Neuronal stem cell (in vitro differentiated cells): ENCODE measurements at regions not wholly inside any gene's neighbourhood (a gene's known extent, or its start where the extent isn't known, plus 50 kb on each side); places are given as distances from the start of the nearest gene placed in this dataset.
"Not testable (repeated sequence)": the region's sequence is repeated elsewhere in the genome, so short reads cannot be mapped to it uniquely, and the experiment has no call there.

Source experiments
- DNase-seq: peaks from one replicate; pipeline ENCODE4 v3.0.0-alpha.2; 2013; ENCODE audit warnings: low spot score
- H2AFZ ChIP-seq: one replicate; pipeline ENCODE4 v1.6.1; 2013; ENCODE audit warnings: mild to moderate bottlenecking, low read length, inconsistent platforms
- H2AK5ac ChIP-seq: 2 replicates; pipeline ENCODE4 v1.6.1; 2013; ENCODE audit warnings: low read depth, mild to moderate bottlenecking, inconsistent platforms, low read length, moderate library complexity, mixed read lengths
- H2BK120ac ChIP-seq: 2 replicates; pipeline ENCODE4 v1.6.1; 2013; ENCODE audit warnings: low read depth, mild to moderate bottlenecking, inconsistent platforms, low read length, moderate library complexity, mixed read lengths
- H2BK12ac ChIP-seq: one replicate; pipeline ENCODE4 v1.6.1; 2013; ENCODE audit warnings: low read length, inconsistent platforms
- H2BK15ac ChIP-seq: 2 replicates; pipeline ENCODE4 v1.6.1; 2013; ENCODE audit warnings: mild to moderate bottlenecking, low read length, inconsistent platforms, mixed read lengths
- H2BK5ac ChIP-seq: one replicate; pipeline ENCODE4 v1.6.1; 2013; ENCODE audit warnings: inconsistent platforms, mild to moderate bottlenecking, low read length, moderate library complexity
- H3K14ac ChIP-seq: one replicate; pipeline ENCODE4 v1.6.1; 2013; ENCODE audit warnings: low read length, inconsistent platforms
- H3K18ac ChIP-seq: 2 replicates; pipeline ENCODE4 v1.6.1; 2013; ENCODE audit warnings: low read length, inconsistent platforms
- H3K23ac ChIP-seq: 2 replicates; pipeline ENCODE4 v1.6.1; 2013; ENCODE audit warnings: low read depth, mild to moderate bottlenecking, mixed read lengths, low read length, inconsistent platforms; ENCODE audit not compliant: poor library complexity
- H3K27ac ChIP-seq: replicated peaks from 3 replicates; pipeline ENCODE4 v1.5.1; 2013; ENCODE audit warnings: low read length, inconsistent platforms
- H3K27me3 ChIP-seq, 3 experiments: 2 replicates each; pipeline ENCODE4 v1.6.1; 2013; ENCODE audit warnings: low read length in 3 of 3, mild to moderate bottlenecking in 2 of 3, inconsistent platforms in 1 of 3, low read depth in 1 of 3, mixed read lengths in 1 of 3, moderate library complexity in 1 of 3; ENCODE audit not compliant: control insufficient read depth in 3 of 3, insufficient read depth in 3 of 3
- H3K36me3 ChIP-seq, 2 donors: replicated peaks in 1 of 2; 2 replicates each; pipeline ENCODE4 v1.6.1; 2013; ENCODE audit warnings: low read length in 2 of 2; ENCODE audit not compliant: control insufficient read depth in 2 of 2, insufficient read depth in 2 of 2
- H3K4ac ChIP-seq: 2 replicates; pipeline ENCODE4 v1.6.1; 2013; ENCODE audit warnings: inconsistent platforms, mild to moderate bottlenecking, low read length, moderate library complexity
- H3K4me1 ChIP-seq, 2 donors: 1 replicate in 1 of 2; 2 replicates in 1 of 2; pipeline ENCODE4 v1.6.1; 2013; ENCODE audit warnings: low read length in 2 of 2, low read depth in 1 of 2; ENCODE audit not compliant: control insufficient read depth in 2 of 2, insufficient read depth in 1 of 2
- H3K4me2 ChIP-seq: one replicate; pipeline ENCODE4 v1.6.1; 2013; ENCODE audit warnings: mild to moderate bottlenecking, low read length, inconsistent platforms; ENCODE audit not compliant: insufficient read depth, poor library complexity, severe bottlenecking
- H3K4me3 ChIP-seq, 2 donors: 2 replicates each; pipeline ENCODE4 v1.5.1; 2013; ENCODE audit warnings: low read length in 2 of 2, mild to moderate bottlenecking in 2 of 2, inconsistent platforms in 1 of 2, moderate library complexity in 1 of 2
- H3K79me1 ChIP-seq: one replicate; pipeline ENCODE4 v1.6.1; 2013; ENCODE audit warnings: low read depth, mild to moderate bottlenecking, inconsistent platforms, low read length, moderate library complexity
- H3K9ac ChIP-seq: one replicate; pipeline ENCODE4 v1.6.1; 2013; ENCODE audit warnings: mild to moderate bottlenecking, low read depth, low read length, inconsistent platforms; ENCODE audit not compliant: poor library complexity
- H3K9me3 ChIP-seq, 2 donors: replicated peaks in 1 of 2; 2 replicates each; pipeline versions ENCODE3 to v1.6.1; 2013; ENCODE audit warnings: low read length in 2 of 2, mild to moderate bottlenecking in 2 of 2, inconsistent platforms in 1 of 2, low read depth in 1 of 2, mixed read lengths in 1 of 2, moderate library complexity in 1 of 2; ENCODE audit not compliant: control insufficient read depth in 2 of 2, insufficient read depth in 1 of 2
- H4K8ac ChIP-seq: one replicate; pipeline ENCODE4 v1.6.1; 2013; ENCODE audit warnings: low read depth, mild to moderate bottlenecking, inconsistent platforms, low read length, moderate library complexity
- H4K91ac ChIP-seq: one replicate; pipeline ENCODE4 v1.6.1; 2013; ENCODE audit warnings: low read length, low read depth, mild to moderate bottlenecking, inconsistent platforms; ENCODE audit not compliant: poor library complexity
- WGBS, 2 donors: extraction: QIAGEN DNeasy Blood & Tissue Kit; methylation state at CpG; one replicate each; pipeline ENCODE4 v1.1.7; 2013; ENCODE audit warnings: missing lambda C conversion rate in 2 of 2, mixed read lengths in 1 of 2; ENCODE audit not compliant: insufficient read length in 2 of 2, insufficient replicate concordance in 1 of 2; ENCODE audit errors: extremely low coverage in 2 of 2; 5-methylcytosine and 5-hydroxymethylcytosine counted together

DNA sequence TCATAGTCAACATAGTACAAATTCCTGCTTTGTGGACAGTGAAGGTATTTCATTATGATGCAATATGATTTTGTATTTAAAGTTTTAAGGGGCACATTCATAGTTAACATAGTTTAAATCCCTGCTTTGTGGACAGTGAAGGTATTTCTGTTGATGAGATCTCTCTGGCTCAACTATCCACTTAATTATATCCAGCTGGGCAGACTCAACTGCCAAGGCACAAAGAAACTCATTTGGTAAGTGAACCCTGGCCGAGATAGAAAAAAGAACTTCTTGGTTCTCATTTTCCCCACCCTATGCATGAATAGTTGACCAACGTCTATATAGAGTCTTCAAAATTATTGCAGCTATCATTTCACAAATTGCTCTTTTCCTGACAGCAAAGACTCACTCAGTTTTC, 1194.6 kb downstream of the NCAM2 start:
- Histone ChIP-seq H3K23ac (no peak overlapping the region), H4K8ac (no peak overlapping the region)

DNA sequence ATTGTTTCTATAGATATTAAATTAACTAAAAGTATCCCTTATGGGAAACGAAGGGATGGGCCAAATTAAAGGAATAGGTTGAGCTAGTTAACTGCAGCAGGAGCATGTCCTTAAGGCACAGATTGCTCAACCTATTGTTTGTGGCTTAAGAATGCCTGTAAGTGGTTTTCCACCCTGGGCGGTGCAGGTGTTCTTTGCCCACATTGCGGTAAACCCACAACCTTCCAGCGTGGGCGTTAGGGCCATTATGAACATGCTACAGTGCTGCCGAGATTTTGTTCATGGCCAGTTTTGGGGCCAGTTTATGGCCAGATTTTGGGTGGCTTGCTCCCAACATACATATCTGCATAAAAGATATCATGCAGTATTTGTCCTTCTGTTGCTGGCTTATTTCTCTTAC, 1196.8 kb downstream of the NCAM2 start:
- no CpG with 5 or more reads among the region's 6 CpGs for WGBS, 2 donors

More for the DNA sequence above, 1194.6 kb downstream of the NCAM2 start:
- H3K4me2 ChIP-seq, result no peak overlapping the region
- H2BK5ac ChIP-seq, result no peak overlapping the region
- no peak overlapping the region for H2BK120ac ChIP-seq
- H3K79me1 ChIP-seq, result no peaks in the 10 kb centered on the region
- H2BK12ac ChIP-seq, result no peak overlapping the region
- H3K9me3 ChIP-seq, result no peaks in the 10 kb centered on the region
- no peaks in the 10 kb centered on the region for H3K27me3 ChIP-seq
- H3K14ac ChIP-seq, result no peak overlapping the region
- no peak overlapping the region for H3K18ac ChIP-seq
- no peak overlapping the region for H3K4ac ChIP-seq
- no peak for DNase-seq
- WGBS, 2 donors, result no CpG with 5 or more reads among the region's 2 CpGs
- no peak overlapping the region for H3K4me3 ChIP-seq
- H2AFZ ChIP-seq, result no peak overlapping the region
- H3K36me3 ChIP-seq, result no peaks in the 10 kb centered on the region
- H3K4me1 ChIP-seq, result no peaks in the 10 kb centered on the region
- no peak overlapping the region for H3K9ac ChIP-seq
- H3K27ac ChIP-seq, result no peak overlapping the region
- no peak overlapping the region for H4K91ac ChIP-seq
- H2BK15ac ChIP-seq, result no peak overlapping the region
- no peak overlapping the region for H2AK5ac ChIP-seq

DNA sequence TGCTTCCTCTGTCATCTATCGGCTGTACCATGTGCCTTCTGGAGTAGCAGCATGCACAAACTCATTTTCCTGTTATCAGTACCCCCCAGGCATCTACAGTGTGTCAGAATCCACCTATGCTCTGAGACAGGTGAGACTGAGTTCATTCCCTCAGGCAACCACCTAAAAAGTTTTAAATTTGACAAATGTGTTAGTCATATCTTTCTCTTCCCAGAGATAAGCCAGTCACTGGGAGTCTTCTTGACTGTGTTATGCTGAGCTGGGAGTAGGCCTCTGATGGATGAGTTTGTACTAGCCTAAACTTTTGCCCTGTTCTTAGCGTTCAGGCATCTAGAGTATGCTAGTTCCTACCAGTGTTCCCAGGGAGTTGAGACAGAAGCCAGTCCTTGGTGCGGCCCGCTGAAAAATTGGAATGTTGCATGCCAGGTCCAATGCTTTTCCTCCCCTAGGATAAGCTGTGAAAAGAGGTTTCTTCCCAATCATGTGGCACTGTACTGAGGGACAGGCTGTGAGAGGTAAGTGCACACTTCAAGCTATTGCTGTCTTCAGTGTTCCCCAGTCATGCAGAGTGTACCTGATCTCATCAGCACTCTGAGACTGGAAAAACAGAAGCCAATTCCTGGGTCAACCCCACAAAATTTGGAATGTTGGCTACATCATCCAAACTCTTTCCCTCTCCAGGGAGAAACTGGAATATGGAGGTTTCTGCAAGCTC, 1202.3 kb downstream of the NCAM2 start:
- Histone ChIP-seq H4K8ac (no peak overlapping the region), H3K9me3 (no peaks in the 10 kb centered on the region), H3K4me1 (no peaks in the 10 kb centered on the region), H2BK5ac (no peak overlapping the region), H3K36me3 (no peaks in the 10 kb centered on the region), H3K23ac (no peak overlapping the region), H2BK120ac (no peak overlapping the region), H3K4ac (no peak overlapping the region), H3K27me3 (no peaks in the 10 kb centered on the region), H3K4me2 (no peak overlapping the region), H4K91ac (no peak overlapping the region), H2AK5ac (no peak overlapping the region), H3K9ac (no peak overlapping the region), H3K27ac (no peak overlapping the region), H3K14ac (no peak overlapping the region), H2AFZ (no peak overlapping the region), H3K4me3 (no peak overlapping the region), H2BK15ac (no peak overlapping the region), H3K18ac (no peak overlapping the region), H3K79me1 (no peaks in the 10 kb centered on the region), H2BK12ac (no peak overlapping the region)
- no peak for DNase-seq
- WGBS, 2 donors, result no CpG with 5 or more reads among the region's 4 CpGs

More for the DNA sequence above, 1196.8 kb downstream of the NCAM2 start:
- not testable (repeated sequence) for H3K4me3 ChIP-seq, H3K4me2 ChIP-seq, H2BK15ac ChIP-seq, H3K14ac ChIP-seq, H2BK12ac ChIP-seq, H4K8ac ChIP-seq, H3K79me1 ChIP-seq, H3K27me3 ChIP-seq, H3K36me3 ChIP-seq, H2BK5ac ChIP-seq, DNase-seq, H4K91ac ChIP-seq, H2AK5ac ChIP-seq, H3K23ac ChIP-seq, H3K9ac ChIP-seq, H3K27ac ChIP-seq, H3K4ac ChIP-seq, H3K4me1 ChIP-seq, H3K18ac ChIP-seq, H2BK120ac ChIP-seq, H2AFZ ChIP-seq, H3K9me3 ChIP-seq

- H3K36me3 ChIP-seq, result no peaks in the 10 kb centered on the region
- no peak overlapping the region for H3K4ac ChIP-seq
- no peak overlapping the region for H2BK5ac ChIP-seq
- H3K27me3 ChIP-seq, result no peaks in the 10 kb centered on the region
- H2BK120ac ChIP-seq, result no peak overlapping the region
- no peak overlapping the region for H3K27ac ChIP-seq
- H2AFZ ChIP-seq, result no peak overlapping the region
- H3K9ac ChIP-seq, result no peak overlapping the region
- no peaks in the 10 kb centered on the region for H3K9me3 ChIP-seq
- H3K23ac ChIP-seq, result no peak overlapping the region
- WGBS, 2 donors, result no CpG with 5 or more reads among the region's 4 CpGs
- H4K8ac ChIP-seq, result no peak overlapping the region
- no peak overlapping the region for H2AK5ac ChIP-seq
- no peak overlapping the region for H2BK15ac ChIP-seq
- H3K4me2 ChIP-seq, result no peak overlapping the region
- H3K4me1 ChIP-seq, result no peaks in the 10 kb centered on the region
- no peaks in the 10 kb centered on the region for H3K79me1 ChIP-seq
- no peak overlapping the region for H3K14ac ChIP-seq
- no peak overlapping the region for H4K91ac ChIP-seq
- H3K4me3 ChIP-seq, result no peak overlapping the region
- no peak overlapping the region for H3K18ac ChIP-seq
- H2BK12ac ChIP-seq, result no peak overlapping the region
- DNase-seq, result no peak
Measured at GRCh38 chr21:22201126-22201525, 1202.9 kb downstream of the NCAM2 start.
